IMR-90 (cell line): ENCODE measurements at regions not wholly inside any gene's neighbourhood (a gene's known extent, or its start where the extent isn't known, plus 50 kb on each side); places are given as distances from the start of the nearest gene placed in this dataset.
A peak's percentile ranks its signal among the peaks of the same experiment; 100 is the strongest.

Experiments
- ATAC-seq: fragments of 200-7000 bp; cut with Tn5 transposase; 2 replicates; pipeline ENCODE4 v1.9.1; 2020; ENCODE audit warnings: low read depth, mild to moderate bottlenecking, moderate library complexity
- BruUV-seq: library from RNA; stranded (reverse); fragments of 400-500 nt; replicated peaks from 2 replicates; lab custom pipeline; 2021; lab: Mats Ljungman, UMichigan
- CTCF ChIA-PET: fragments of 300-600 bp; formaldehyde crosslinking; extraction: SDS; loops from one replicate; lab custom pipeline; 2021; ENCODE audit warnings: antibody characterized with exemption; lab: Yijun Ruan, JAX
- POLR2A ChIA-PET: fragments of 300-600 bp; sonication (Branson Sonifier 250); formaldehyde crosslinking; loops from one replicate; lab custom pipeline; 2022; ENCODE audit warnings: antibody characterized with exemption; ENCODE audit not compliant: unreplicated experiment; lab: Charles Lee
- DNase-seq: peaks from one replicate; pipeline ENCODE4 v3.0.0; 2013
- H2AFZ ChIP-seq: replicated peaks from 2 replicates; pipeline ENCODE3; 2013; ENCODE audit warnings: low read length, mild to moderate bottlenecking; ENCODE audit not compliant: poor library complexity
- H2AK5ac ChIP-seq: 2 replicates; pipeline ENCODE4 v1.6.1; 2013; ENCODE audit warnings: low read depth, low read length, inconsistent platforms
- H2AK9ac ChIP-seq: replicated peaks from 2 replicates; pipeline ENCODE3; 2013; ENCODE audit warnings: mild to moderate bottlenecking, low read depth, low read length, moderate library complexity; ENCODE audit not compliant: poor library complexity
- H2BK120ac ChIP-seq: 2 replicates; pipeline ENCODE4 v1.6.1; 2013; ENCODE audit warnings: low read depth, low read length, inconsistent platforms
- H2BK15ac ChIP-seq: 3 replicates; pipeline ENCODE4 v1.6.1; 2013; ENCODE audit warnings: low read depth, low read length, inconsistent platforms
- H2BK20ac ChIP-seq: 2 replicates; pipeline ENCODE4 v1.6.1; 2013; ENCODE audit warnings: low read depth, mild to moderate bottlenecking, inconsistent platforms, low read length, moderate library complexity
- H2BK5ac ChIP-seq: 2 replicates; pipeline ENCODE4 v1.6.1; 2013; ENCODE audit warnings: mild to moderate bottlenecking, low read depth, low read length, inconsistent platforms; ENCODE audit not compliant: poor library complexity, severe bottlenecking
- H3K14ac ChIP-seq: replicated peaks from 2 replicates; pipeline ENCODE4 v1.6.1; 2013; ENCODE audit warnings: low read depth, low read length, inconsistent platforms
- H3K18ac ChIP-seq: 2 replicates; pipeline ENCODE4 v1.6.1; 2013; ENCODE audit warnings: low read depth, low read length, control low read depth
- H3K23ac ChIP-seq: 2 replicates; pipeline ENCODE4 v1.6.1; 2013; ENCODE audit warnings: low read depth, low read length, inconsistent platforms
- H3K27ac ChIP-seq: 2 replicates; pipeline ENCODE4 v1.5.1; 2013; ENCODE audit warnings: mild to moderate bottlenecking, control low read depth, low read length; ENCODE audit not compliant: insufficient read depth
- H3K27me3 ChIP-seq: 2 replicates; pipeline ENCODE4 v1.6.1; 2013; ENCODE audit warnings: low read length; ENCODE audit not compliant: control insufficient read depth, insufficient read depth
- H3K36me3 ChIP-seq: 2 replicates; pipeline ENCODE4 v1.6.1; 2013; ENCODE audit warnings: low read length, mixed read lengths; ENCODE audit not compliant: control insufficient read depth, insufficient read depth
- H3K4ac ChIP-seq: 2 replicates; pipeline ENCODE4 v1.6.1; 2013; ENCODE audit warnings: low read depth, low read length, inconsistent platforms
- H3K4me1 ChIP-seq: 2 replicates; pipeline ENCODE4 v1.6.1; 2013; ENCODE audit warnings: low read length, mixed read lengths; ENCODE audit not compliant: control insufficient read depth, insufficient read depth
- H3K4me2 ChIP-seq: 2 replicates; pipeline ENCODE4 v1.6.1; 2013; ENCODE audit warnings: low read depth, mild to moderate bottlenecking, control low read depth, low read length, moderate library complexity
- H3K4me3 ChIP-seq: 2 replicates; pipeline ENCODE4 v1.5.1; 2013; ENCODE audit warnings: low read depth, mild to moderate bottlenecking, control low read depth, low read length, moderate library complexity; ENCODE audit not compliant: insufficient read depth
- H3K56ac ChIP-seq: 2 replicates; pipeline ENCODE4 v1.6.1; 2013; ENCODE audit warnings: low read length, inconsistent platforms; ENCODE audit not compliant: insufficient read depth; ENCODE audit errors: extremely low read depth
- H3K79me1 ChIP-seq, 2 experiments: 2 replicates each; pipeline ENCODE4 v1.6.1; 2013; ENCODE audit warnings: low read length in 2 of 2, inconsistent platforms in 1 of 2, low read depth in 1 of 2
- H3K9ac ChIP-seq: 2 replicates; pipeline ENCODE4 v1.6.1; 2013; ENCODE audit warnings: low read depth, low read length, control low read depth
- H3K9me1 ChIP-seq: 2 replicates; pipeline ENCODE4 v1.6.1; 2013; ENCODE audit warnings: low read length, inconsistent platforms; ENCODE audit not compliant: insufficient read depth
- H3K9me3 ChIP-seq: 2 replicates; pipeline ENCODE4 v1.6.1; 2013; ENCODE audit warnings: low read length; ENCODE audit not compliant: control insufficient read depth, insufficient read depth
- H4K20me1 ChIP-seq: 2 replicates; pipeline ENCODE4 v1.6.1; 2013; ENCODE audit warnings: low read length, inconsistent platforms; ENCODE audit not compliant: insufficient read depth
- H4K5ac ChIP-seq: 2 replicates; pipeline ENCODE4 v1.6.1; 2013; ENCODE audit warnings: mild to moderate bottlenecking, low read depth, low read length, control low read depth
- H4K8ac ChIP-seq, 2 experiments: 2 replicates each; pipeline ENCODE4 v1.6.1; 2013; ENCODE audit warnings: low read depth in 2 of 2, low read length in 2 of 2, control low read depth in 1 of 2, inconsistent platforms in 1 of 2
- H4K91ac ChIP-seq: 2 replicates; pipeline ENCODE4 v1.6.1; 2013; ENCODE audit warnings: low read depth, low read length, inconsistent platforms; ENCODE audit not compliant: insufficient read depth
- BHLHE40 ChIP-seq: fragments of 150-350 bp; IDR thresholded peaks from 2 replicates; pipeline ENCODE4 v1.6.1; 2016; ENCODE audit warnings: mild to moderate bottlenecking, low read depth, low read length
- FOS ChIP-seq: fragments of 150-350 bp; IDR thresholded peaks from 2 replicates; pipeline ENCODE4 v1.6.1; 2016; ENCODE audit warnings: low read depth, low read length
- dilution Hi-C: fragments of 300-500 bp; cut with HindIII; formaldehyde crosslinking; loops from one replicate; pipeline ENCODE4 v1.14.3; 2018; ENCODE audit warnings: low sequenced_read_pairs; ENCODE audit not compliant: unreplicated experiment
- in situ Hi-C: fragments of 300-500 bp; cut with MboI; formaldehyde crosslinking; loops from 3 replicates; pipeline ENCODE4 v1.14.3; 2019; ENCODE audit warnings: low sequenced_read_pairs, inconsistent platforms, mixed read lengths
- intact Hi-C: fragments of 100-400 bp; cut with micrococcal nuclease; formaldehyde crosslinking; loops from 2 replicates; pipeline ENCODE4 v1.10.0; 2022

DNA sequence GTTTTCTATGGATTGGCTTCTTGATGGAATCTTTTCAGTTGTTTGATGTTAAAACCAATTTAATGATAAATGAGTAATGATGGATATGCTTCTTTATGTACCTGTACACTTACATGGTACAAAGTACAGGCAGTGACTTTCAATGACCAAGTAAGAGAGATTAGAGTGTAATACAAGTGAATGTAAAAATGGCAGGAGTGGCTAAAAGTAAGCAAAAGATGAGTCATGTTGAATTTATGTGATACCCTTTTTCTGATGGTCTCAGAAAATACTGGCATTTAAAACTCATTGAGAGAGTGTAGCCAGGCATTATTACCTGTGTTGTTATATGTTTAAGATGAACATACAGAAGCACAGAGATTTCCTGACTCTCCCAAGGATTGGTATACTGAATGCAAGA is 97.1 kb downstream of the GPR85 start:
- Histone ChIP-seq H3K9me1 (no peaks in the 10 kb centered on the region), H3K27me3 (no peaks in the 10 kb centered on the region), H4K8ac (no peak overlapping the region), H2AK9ac (no peak overlapping the region), H2BK5ac (peak overlapping the region; percentile 64), H2BK15ac (no peak overlapping the region), H3K23ac (no peak overlapping the region), H3K4me3 (no peak overlapping the region), H4K20me1 (0 out of 2 replicates have a peak, but pooled peaks cover 3% of the 10 kb centered on the region), H2AFZ (no peak overlapping the region), H4K5ac (no peak overlapping the region), H3K4ac (no peak overlapping the region), H3K18ac (no peak overlapping the region), H3K9ac (no peak overlapping the region), H3K27ac (no peak overlapping the region), H3K14ac (no peak overlapping the region), H2AK5ac (no peak overlapping the region), H3K36me3 (no peaks in the 10 kb centered on the region), H3K56ac (no peak overlapping the region), H3K4me1 (peaks cover 7% of the 10 kb centered on the region; the same call in 1 of the 2 replicates), H2BK120ac (no peak overlapping the region), H2BK20ac (no peak overlapping the region; the same call in 1 of the 2 replicates), H3K79me1 (no peaks in the 10 kb centered on the region), H4K91ac (no peak overlapping the region), H3K9me3 (peaks cover 3% of the 10 kb centered on the region; the same call in 1 of the 2 replicates), H3K4me2 (no peak overlapping the region)
- ChIA-PET POLR2A (no interaction called here), CTCF (no interaction called here)
- dilution Hi-C loops: no loop called here
- no peak for ATAC-seq
- in situ Hi-C loops: no loop called here
- BruUV-seq: no TSS peak
- intact Hi-C loops: loop anchor here (5.0 to 10.0 kb wide), 3 partner anchors 47 to 215 kb away; partner anchors contain the start of gene TMEM168
- DNase-seq: peak; percentile 43
- TF ChIP-seq FOS (peak; percentile 44; the same call in 1 of the 2 replicates), BHLHE40 (no peak)
